ENCODE measurements at regions not wholly inside any gene's neighbourhood (a gene's known extent, or its start where the extent isn't known, plus 50 kb on each side); places are given as distances from the start of the nearest gene placed in this dataset.

GRCh38 chr14:106211334-106211900 lies 685.0 kb downstream of the TMEM121 start:
- TF ChIP-seq, protein P1, sequence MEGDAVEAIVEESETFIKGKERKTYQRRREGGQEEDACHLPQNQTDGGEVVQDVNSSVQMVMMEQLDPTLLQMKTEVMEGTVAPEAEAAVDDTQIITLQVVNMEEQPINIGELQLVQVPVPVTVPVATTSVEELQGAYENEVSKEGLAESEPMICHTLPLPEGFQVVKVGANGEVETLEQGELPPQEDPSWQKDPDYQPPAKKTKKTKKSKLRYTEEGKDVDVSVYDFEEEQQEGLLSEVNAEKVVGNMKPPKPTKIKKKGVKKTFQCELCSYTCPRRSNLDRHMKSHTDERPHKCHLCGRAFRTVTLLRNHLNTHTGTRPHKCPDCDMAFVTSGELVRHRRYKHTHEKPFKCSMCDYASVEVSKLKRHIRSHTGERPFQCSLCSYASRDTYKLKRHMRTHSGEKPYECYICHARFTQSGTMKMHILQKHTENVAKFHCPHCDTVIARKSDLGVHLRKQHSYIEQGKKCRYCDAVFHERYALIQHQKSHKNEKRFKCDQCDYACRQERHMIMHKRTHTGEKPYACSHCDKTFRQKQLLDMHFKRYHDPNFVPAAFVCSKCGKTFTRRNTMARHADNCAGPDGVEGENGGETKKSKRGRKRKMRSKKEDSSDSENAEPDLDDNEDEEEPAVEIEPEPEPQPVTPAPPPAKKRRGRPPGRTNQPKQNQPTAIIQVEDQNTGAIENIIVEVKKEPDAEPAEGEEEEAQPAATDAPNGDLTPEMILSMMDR (conservative IDR thresholded peaks at IDR 0.05; ENCODE audit: low read depth, low read length): no peak
- H3K79me2 ChIP-seq (ENCODE audit: insufficient read depth, low read depth): no peaks in the 10 kb centered on the region
- no peak overlapping the region for H3K9ac ChIP-seq
- H4K20me1 ChIP-seq (ENCODE audit: insufficient read depth): no peaks in the 10 kb centered on the region
- no peaks in the 10 kb centered on the region for H3K27me3 ChIP-seq (ENCODE audit: insufficient read depth, low read depth)
- no peak overlapping the region for H3K4me3 ChIP-seq (IDR thresholded peaks at IDR 0.05; ENCODE audit: insufficient read depth, low read depth, low read length)
- H2AFZ ChIP-seq (ENCODE audit: low read depth): no peak overlapping the region
- H3K27ac ChIP-seq: no peak overlapping the region
- H3K4me2 ChIP-seq: no peak overlapping the region
- H3K4me1 ChIP-seq (ENCODE audit: low read depth, poor library complexity, severe bottlenecking): no peaks in the 10 kb centered on the region
- no peaks in the 10 kb centered on the region for H3K36me3 ChIP-seq (ENCODE audit: insufficient read depth)

GRCh38 chr14:106215229-106215628 lies 688.8 kb downstream of the TMEM121 start:
- Histone ChIP-seq H2AFZ (ENCODE audit: low read depth) (no peak overlapping the region), H3K4me1 (ENCODE audit: low read depth, poor library complexity, severe bottlenecking) (no peaks in the 10 kb centered on the region), H3K4me3 (IDR thresholded peaks at IDR 0.05; ENCODE audit: insufficient read depth, low read depth, low read length) (no peak overlapping the region), H4K20me1 (ENCODE audit: insufficient read depth) (no peaks in the 10 kb centered on the region), H3K27me3 (ENCODE audit: insufficient read depth, low read depth) (no peaks in the 10 kb centered on the region), H3K36me3 (ENCODE audit: insufficient read depth) (no peaks in the 10 kb centered on the region), H3K79me2 (ENCODE audit: insufficient read depth, low read depth) (no peaks in the 10 kb centered on the region), H3K27ac (no peak overlapping the region), H3K4me2 (no peak overlapping the region), H3K9ac (no peak overlapping the region)
- TF ChIP-seq, protein P1 (conservative IDR thresholded peaks at IDR 0.05; ENCODE audit: low read depth, low read length): no peak

GRCh38 chr14:106216679-106217078 lies 690.3 kb downstream of the TMEM121 start:
- Histone ChIP-seq H3K36me3 (ENCODE audit: insufficient read depth) (no peaks in the 10 kb centered on the region), H3K4me1 (ENCODE audit: low read depth, poor library complexity, severe bottlenecking) (no peaks in the 10 kb centered on the region), H3K4me3 (IDR thresholded peaks at IDR 0.05; ENCODE audit: insufficient read depth, low read depth, low read length) (no peak overlapping the region), H3K27ac (no peak overlapping the region), H3K79me2 (ENCODE audit: insufficient read depth, low read depth) (no peaks in the 10 kb centered on the region), H3K9ac (no peak overlapping the region), H4K20me1 (ENCODE audit: insufficient read depth) (no peaks in the 10 kb centered on the region), H2AFZ (ENCODE audit: low read depth) (no peak overlapping the region), H3K4me2 (no peak overlapping the region), H3K27me3 (ENCODE audit: insufficient read depth, low read depth) (no peaks in the 10 kb centered on the region)
- TF ChIP-seq, protein P1 (conservative IDR thresholded peaks at IDR 0.05; ENCODE audit: low read depth, low read length): no peak

DNA sequence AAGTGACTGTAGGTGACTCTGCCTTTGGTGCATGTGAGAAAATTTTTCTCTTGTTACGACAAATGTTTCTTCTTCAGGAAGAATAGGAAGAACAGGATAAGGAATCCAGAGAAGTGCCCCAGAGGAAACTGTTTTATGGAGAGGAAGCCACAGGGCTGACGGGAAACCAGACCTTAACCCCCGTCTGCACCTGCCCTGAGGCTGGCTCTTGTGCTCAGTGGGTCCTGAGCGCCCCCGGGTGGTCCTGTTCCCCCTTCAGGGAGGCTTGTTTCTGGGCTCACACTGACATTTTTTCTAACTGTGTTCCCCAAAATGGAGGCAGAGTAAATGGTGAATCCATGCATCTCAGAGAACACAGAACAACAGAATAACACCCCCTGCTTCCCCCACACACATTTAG lies 691.8 kb downstream of the TMEM121 start:
- H3K4me3 ChIP-seq (IDR thresholded peaks at IDR 0.05; ENCODE audit: insufficient read depth, low read depth, low read length): no peak overlapping the region
- H4K20me1 ChIP-seq (ENCODE audit: insufficient read depth): no peaks in the 10 kb centered on the region
- no peak overlapping the region for H3K9ac ChIP-seq
- H3K27ac ChIP-seq: no peak overlapping the region
- H3K79me2 ChIP-seq (ENCODE audit: insufficient read depth, low read depth): no peaks in the 10 kb centered on the region
- no peaks in the 10 kb centered on the region for H3K4me1 ChIP-seq (ENCODE audit: low read depth, poor library complexity, severe bottlenecking)
- no peak overlapping the region for H2AFZ ChIP-seq (ENCODE audit: low read depth)
- H3K4me2 ChIP-seq: no peak overlapping the region
- H3K36me3 ChIP-seq (ENCODE audit: insufficient read depth): no peaks in the 10 kb centered on the region
- TF ChIP-seq, protein P1 (conservative IDR thresholded peaks at IDR 0.05; ENCODE audit: low read depth, low read length): no peak
- no peaks in the 10 kb centered on the region for H3K27me3 ChIP-seq (ENCODE audit: insufficient read depth, low read depth)
